Neutrophil (primary cell): ENCODE measurements at regions not wholly inside any gene's neighbourhood (a gene's known extent, or its start where the extent isn't known, plus 50 kb on each side); places are given as distances from the start of the nearest gene placed in this dataset.

ENCODE experiments used
- H3K27ac ChIP-seq: fragments of 200-600 bp; sonication (generic); 2 replicates; pipeline ENCODE4 v1.5.1; 2016; ENCODE audit warnings: mild to moderate bottlenecking, moderate library complexity
- H3K27me3 ChIP-seq: fragments of 200-600 bp; sonication (generic); 2 replicates; pipeline ENCODE4 v1.6.0; 2016; ENCODE audit warnings: mild to moderate bottlenecking
- H3K36me3 ChIP-seq: fragments of 200-600 bp; sonication (generic); 2 replicates; pipeline ENCODE4 v1.5.1; 2017
- H3K4me1 ChIP-seq, 2 experiments: fragments of 200-600 bp in 1 of 2; sonication (generic) in 1 of 2; 1 replicate in 1 of 2; 2 replicates in 1 of 2; pipeline versions ENCODE4 v1.5.1 to v1.6.1; 2013 to 2016; ENCODE audit warnings: low read depth in 1 of 2, low read length in 1 of 2, mild to moderate bottlenecking in 1 of 2, moderate library complexity in 1 of 2; ENCODE audit not compliant: control insufficient read depth in 1 of 2, insufficient read depth in 1 of 2
- H3K4me3 ChIP-seq, 2 experiments: fragments of 200-600 bp in 1 of 2; sonication (generic) in 1 of 2; 1 replicate in 1 of 2; 2 replicates in 1 of 2; pipeline ENCODE4 v1.5.1; 2013 to 2016; ENCODE audit warnings: low read depth in 1 of 2, low read length in 1 of 2, mild to moderate bottlenecking in 1 of 2, moderate library complexity in 1 of 2
- H3K9me3 ChIP-seq: fragments of 200-600 bp; sonication (generic); 2 replicates; pipeline ENCODE4 v1.5.1; 2016
- CTCF ChIP-seq: fragments of 200-600 bp; sonication (generic); IDR thresholded peaks from 2 replicates; pipeline ENCODE4 v1.5.1; 2016; ENCODE audit warnings: antibody characterized with exemption

GRCh38 chr4:164056426-164057142 lies 562.1 kb downstream of the TMA16 start:
- H3K4me1 ChIP-seq: no peaks in the 10 kb centered on the region

GRCh38 chr4:164058776-164059445 lies 564.4 kb downstream of the TMA16 start:
- Histone ChIP-seq H3K4me1 (no peaks in the 10 kb centered on the region), H3K27me3 (no peaks in the 10 kb centered on the region), H3K4me3 (no peak overlapping the region), H3K9me3 (no peaks in the 10 kb centered on the region), H3K36me3 (no peaks in the 10 kb centered on the region), H3K27ac (no peak overlapping the region)
- TF ChIP-seq CTCF: no peak

More at GRCh38 chr4:164056426-164057142, 562.1 kb downstream of the TMA16 start:
- no peak for TF ChIP-seq CTCF
- no peak overlapping the region for H3K4me3 ChIP-seq
- no peaks in the 10 kb centered on the region for H3K9me3 ChIP-seq
- H3K27me3 ChIP-seq: no peaks in the 10 kb centered on the region
- H3K27ac ChIP-seq: no peak overlapping the region
- no peaks in the 10 kb centered on the region for H3K36me3 ChIP-seq

- H3K36me3 ChIP-seq: no peaks in the 10 kb centered on the region
- no peak for TF ChIP-seq CTCF
- H3K4me3 ChIP-seq: no peak overlapping the region
- H3K27ac ChIP-seq: no peak overlapping the region
- H3K4me1 ChIP-seq: no peaks in the 10 kb centered on the region
- no peaks in the 10 kb centered on the region for H3K9me3 ChIP-seq
- no peaks in the 10 kb centered on the region for H3K27me3 ChIP-seq
These were observed 566.0 kb downstream of the TMA16 start for GRCh38 chr4:164060456-164060855.

GRCh38 chr4:164068392-164068791 lies 573.9 kb downstream of the TMA16 start:
- no peak for TF ChIP-seq CTCF
- H3K4me3 ChIP-seq: no peak overlapping the region

GRCh38 chr4:164070625-164071024 lies 576.1 kb downstream of the TMA16 start:
- H3K4me3 ChIP-seq: no peak overlapping the region

More at GRCh38 chr4:164068392-164068791, 573.9 kb downstream of the TMA16 start:
- Histone ChIP-seq H3K4me1 (no peaks in the 10 kb centered on the region), H3K27ac (no peak overlapping the region), H3K27me3 (no peaks in the 10 kb centered on the region), H3K36me3 (no peaks in the 10 kb centered on the region), H3K9me3 (no peaks in the 10 kb centered on the region)

More at GRCh38 chr4:164070625-164071024, 576.1 kb downstream of the TMA16 start:
- Histone ChIP-seq H3K9me3 (no peaks in the 10 kb centered on the region), H3K4me1 (no peaks in the 10 kb centered on the region), H3K27ac (no peak overlapping the region), H3K36me3 (no peaks in the 10 kb centered on the region), H3K27me3 (no peaks in the 10 kb centered on the region)
- TF ChIP-seq CTCF: no peak
